22Rv1 (cell line): ENCODE measurements at regions not wholly inside any gene's neighbourhood (a gene's known extent, or its start where the extent isn't known, plus 50 kb on each side); places are given as distances from the start of the nearest gene placed in this dataset.
"Not testable (repeated sequence)": the region's sequence is repeated elsewhere in the genome, so short reads cannot be mapped to it uniquely, and the experiment has no call there.

Experiments
- ZFX ChIP-seq: fragments of 450-650 bp; IDR thresholded peaks from 2 replicates; pipeline ENCODE4 v1.6.1; 2017; ENCODE audit warnings: antibody characterized with exemption, borderline replicate concordance
- TF ChIP-seq, protein P1 (sequence below): fragments of 450-650 bp; IDR thresholded peaks from 2 replicates; pipeline ENCODE4 v1.5.1; 2017; ENCODE audit warnings: mild to moderate bottlenecking

DNA sequence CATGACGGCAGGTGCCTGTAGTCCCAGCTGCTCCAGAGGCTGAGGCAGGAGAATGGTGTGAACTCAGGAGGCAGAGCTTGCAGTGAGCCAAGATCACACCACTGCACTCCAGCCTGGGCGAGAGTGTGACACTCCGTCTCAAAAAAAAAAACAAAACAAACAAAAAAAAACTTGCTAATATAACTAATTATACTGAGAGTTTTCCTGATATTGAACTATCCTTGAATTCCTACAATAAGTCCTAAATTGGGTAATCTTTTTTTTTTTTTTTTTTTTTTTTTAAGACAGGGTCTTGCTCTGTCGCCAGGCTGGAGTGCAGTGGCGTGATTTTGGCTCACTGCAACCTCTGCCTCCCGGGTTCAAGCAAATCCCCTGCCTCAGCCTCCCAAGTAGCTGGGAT is 122.7 kb upstream of the ATF7IP start:
- TF ChIP-seq, protein P1, sequence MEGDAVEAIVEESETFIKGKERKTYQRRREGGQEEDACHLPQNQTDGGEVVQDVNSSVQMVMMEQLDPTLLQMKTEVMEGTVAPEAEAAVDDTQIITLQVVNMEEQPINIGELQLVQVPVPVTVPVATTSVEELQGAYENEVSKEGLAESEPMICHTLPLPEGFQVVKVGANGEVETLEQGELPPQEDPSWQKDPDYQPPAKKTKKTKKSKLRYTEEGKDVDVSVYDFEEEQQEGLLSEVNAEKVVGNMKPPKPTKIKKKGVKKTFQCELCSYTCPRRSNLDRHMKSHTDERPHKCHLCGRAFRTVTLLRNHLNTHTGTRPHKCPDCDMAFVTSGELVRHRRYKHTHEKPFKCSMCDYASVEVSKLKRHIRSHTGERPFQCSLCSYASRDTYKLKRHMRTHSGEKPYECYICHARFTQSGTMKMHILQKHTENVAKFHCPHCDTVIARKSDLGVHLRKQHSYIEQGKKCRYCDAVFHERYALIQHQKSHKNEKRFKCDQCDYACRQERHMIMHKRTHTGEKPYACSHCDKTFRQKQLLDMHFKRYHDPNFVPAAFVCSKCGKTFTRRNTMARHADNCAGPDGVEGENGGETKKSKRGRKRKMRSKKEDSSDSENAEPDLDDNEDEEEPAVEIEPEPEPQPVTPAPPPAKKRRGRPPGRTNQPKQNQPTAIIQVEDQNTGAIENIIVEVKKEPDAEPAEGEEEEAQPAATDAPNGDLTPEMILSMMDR: not testable (repeated sequence)
- TF ChIP-seq ZFX: not testable (repeated sequence)
